ENCODE measurements at regions not wholly inside any gene's neighbourhood (a gene's known extent, or its start where the extent isn't known, plus 50 kb on each side); places are given as distances from the start of the nearest gene placed in this dataset.

GRCh38 chr4:123583043-123583442 is 186.4 kb downstream of the SPRY1 start:
- TF ChIP-seq CTCF (IDR thresholded peaks at IDR 0.05) (no peak), POLR2A (IDR thresholded peaks at IDR 0.05) (no peak)
